SK-N-MC (cell line): ENCODE measurements at regions not wholly inside any gene's neighbourhood (a gene's known extent, or its start where the extent isn't known, plus 50 kb on each side); places are given as distances from the start of the nearest gene placed in this dataset.

Experiments
- EZH2 ChIP-seq: fragments of 200-600 bp; sonication (generic); IDR thresholded peaks from one replicate; pipeline ENCODE4 v1.6.1; 2017; ENCODE audit warnings: antibody characterized with exemption
- POLR2AphosphoS5 ChIP-seq: IDR thresholded peaks from 2 replicates; pipeline ENCODE4 v1.6.1; 2012; ENCODE audit warnings: mild to moderate bottlenecking, low read depth, low read length, borderline replicate concordance

- TF ChIP-seq POLR2AphosphoS5: no peak
- TF ChIP-seq EZH2: no peak
These were observed 726.6 kb upstream of the POU3F2 start for GRCh38 chr6:98107801-98108200.
